ENCODE measurements at regions not wholly inside any gene's neighbourhood (a gene's known extent, or its start where the extent isn't known, plus 50 kb on each side); places are given as distances from the start of the nearest gene placed in this dataset.
"Not testable (repeated sequence)": the region's sequence is repeated elsewhere in the genome, so short reads cannot be mapped to it uniquely, and the experiment has no call there.

DNA sequence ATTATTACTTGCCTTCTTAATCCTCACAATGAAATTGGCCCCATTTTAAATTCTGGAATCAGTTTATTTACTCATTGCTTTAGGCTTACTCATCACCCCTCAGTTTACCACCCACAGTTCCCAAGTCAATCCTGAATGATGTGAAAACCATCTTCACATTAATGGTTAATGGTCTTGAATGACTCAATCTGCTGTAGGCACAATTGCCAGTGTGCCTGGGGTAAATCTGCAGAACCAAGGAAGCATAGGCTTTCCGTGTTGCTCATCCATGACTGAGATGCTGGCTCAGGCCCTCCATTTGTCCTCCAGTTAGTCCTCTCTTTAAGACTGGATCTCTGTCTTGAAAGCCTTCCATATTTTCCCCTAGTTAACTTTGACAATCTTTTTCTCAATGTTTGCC is 164.5 kb downstream of the PMAIP1 start (continued):
- TF ChIP-seq ZNF282 (CRISPR knock-in tag; IDR thresholded peaks at IDR 0.05) = no peak
- TF ChIP-seq ZC3H11A (IDR thresholded peaks at IDR 0.05; ENCODE audit: low read depth, low read length) = no peak
- no peak for TF ChIP-seq WHSC1 (IDR thresholded peaks at IDR 0.05; ENCODE audit: low read length)
- TF ChIP-seq MXI1 (IDR thresholded peaks at IDR 0.05; ENCODE audit: low read depth, low read length) = no peak
- TF ChIP-seq ZNF3 (CRISPR knock-in tag; IDR thresholded peaks at IDR 0.05) = no peak

DNA sequence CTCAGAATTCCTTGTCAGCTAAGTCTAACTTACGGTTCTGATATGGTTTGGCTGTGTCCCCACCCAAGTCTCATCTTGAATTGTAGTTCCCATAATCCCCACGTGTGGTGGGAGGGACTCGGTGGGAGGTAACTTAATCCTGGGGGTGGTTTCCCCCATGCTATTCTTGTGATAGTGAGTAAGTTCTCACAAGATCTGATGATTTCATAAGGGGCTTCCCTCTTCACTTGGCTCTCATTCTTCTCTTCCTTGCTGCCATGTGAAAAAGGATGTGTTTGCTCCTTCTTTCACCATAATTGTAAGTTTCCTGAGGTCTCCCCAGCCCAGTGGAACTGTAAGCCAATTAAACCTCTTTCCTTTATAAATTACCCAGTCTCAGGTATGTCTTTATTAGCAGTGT is 163.0 kb downstream of the PMAIP1 start:
- POLR2A ChIA-PET = interaction anchor here (0.6 kb wide), 1 partner anchor 711 kb away, joined by 3 read pairs; no protein-coding TSS in a partner anchor
- FAIRE-seq; intact Hi-C loops (cut with micrococcal nuclease); H3K27ac ChIP-seq (ENCODE audit: extremely low read depth, low read depth, low read length); H4K20me1 ChIP-seq (replicated peaks; ENCODE audit: control insufficient read depth, insufficient read depth, low read length); CTCF ChIA-PET (ENCODE audit: low intra/inter-chr PET ratio); H2AFZ ChIP-seq (ENCODE audit: low read depth, low read length); H3K9me3 ChIP-seq (replicated peaks; ENCODE audit: control insufficient read depth, insufficient read depth, low read depth, low read length); H3K27me3 ChIP-seq (ENCODE audit: control insufficient read depth in 2 of 2, insufficient read depth in 2 of 2, low read length in 2 of 2); H3K4me1 ChIP-seq (replicated peaks in 1 of 2; ENCODE audit: control insufficient read depth in 2 of 2, insufficient read depth in 2 of 2, low read length in 2 of 2); BruUV-seq (replicated peaks); in situ Hi-C loops (cut with MboI); DNase-seq (ENCODE audit: extremely low read depth in 1 of 4, low spot score in 3 of 4); ATAC-seq; H3K4me2 ChIP-seq (ENCODE audit: insufficient read depth, low read length); H3K9ac ChIP-seq (ENCODE audit: insufficient read depth in 1 of 2, low read depth in 2 of 2, low read length in 2 of 2); H3K79me2 ChIP-seq (ENCODE audit: control insufficient read depth, insufficient read depth, low read length); H3K9me1 ChIP-seq (ENCODE audit: control insufficient read depth, insufficient read depth, low read length); H3K4me3 ChIP-seq; H3K36me3 ChIP-seq (ENCODE audit: control insufficient read depth, insufficient read depth, low read length): not testable (repeated sequence)
- 0% methylated on average over 2 of the region's 3 CpGs for WGBS (ENCODE audit: insufficient coverage, low coverage, missing lambda C conversion rate)

DNA sequence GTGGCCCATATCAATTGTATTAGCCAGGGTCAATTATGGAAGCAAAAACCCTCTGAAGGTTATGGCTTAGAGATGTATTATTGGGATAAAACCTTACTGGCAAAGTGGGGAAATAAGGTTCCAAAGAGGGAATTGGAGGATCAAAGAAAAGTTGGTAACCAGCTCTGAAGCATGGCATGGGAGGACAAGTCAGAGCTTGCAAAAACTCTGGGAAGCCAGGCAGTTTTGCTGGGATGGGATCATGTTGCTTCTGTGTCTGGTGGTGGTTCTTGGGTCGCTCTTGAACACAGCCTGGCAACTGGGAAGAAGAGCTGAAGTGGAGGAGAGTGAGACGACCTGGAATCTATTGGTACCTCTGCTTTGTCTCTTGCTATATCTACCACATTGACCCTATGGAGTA is 162.6 kb downstream of the PMAIP1 start:
- no peaks in the 10 kb centered on the region for H4K20me1 ChIP-seq (replicated peaks; ENCODE audit: control insufficient read depth, insufficient read depth, low read length)
- in situ Hi-C loops (cut with MboI) = no loop called here
- H3K27ac ChIP-seq (ENCODE audit: extremely low read depth, low read depth, low read length) = no peak overlapping the region
- no peak overlapping the region for H3K4me3 ChIP-seq
- 0% methylated on average over 1 of the region's 2 CpGs for WGBS (ENCODE audit: insufficient coverage, low coverage, missing lambda C conversion rate)
- ChIA-PET CTCF (ENCODE audit: low intra/inter-chr PET ratio) (no interaction called here), POLR2A (interaction anchor here (0.6 kb wide), 2 partner anchors 13 to 712 kb away, joined by 3 to 4 read pairs; no protein-coding TSS in a partner anchor)
- no peaks in the 10 kb centered on the region for H3K27me3 ChIP-seq (ENCODE audit: control insufficient read depth in 2 of 2, insufficient read depth in 2 of 2, low read length in 2 of 2)
- H3K36me3 ChIP-seq (ENCODE audit: control insufficient read depth, insufficient read depth, low read length) = no peaks in the 10 kb centered on the region
- no peak overlapping the region for H3K4me2 ChIP-seq (ENCODE audit: insufficient read depth, low read length)
- no peak overlapping the region for H2AFZ ChIP-seq (ENCODE audit: low read depth, low read length)
- DNase-seq (ENCODE audit: extremely low read depth in 1 of 4, low spot score in 3 of 4) = no peak
- no TSS peak for BruUV-seq (replicated peaks)
- intact Hi-C loops (cut with micrococcal nuclease) = no loop called here
- H3K9me1 ChIP-seq (ENCODE audit: control insufficient read depth, insufficient read depth, low read length) = no peaks in the 10 kb centered on the region
- no peaks in the 10 kb centered on the region for H3K9me3 ChIP-seq (replicated peaks; ENCODE audit: control insufficient read depth, insufficient read depth, low read depth, low read length)
- H3K4me1 ChIP-seq (replicated peaks in 1 of 2; ENCODE audit: control insufficient read depth in 2 of 2, insufficient read depth in 2 of 2, low read length in 2 of 2) = no peaks in the 10 kb centered on the region
- H3K79me2 ChIP-seq (ENCODE audit: control insufficient read depth, insufficient read depth, low read length) = no peaks in the 10 kb centered on the region
- H3K9ac ChIP-seq (ENCODE audit: insufficient read depth in 1 of 2, low read depth in 2 of 2, low read length in 2 of 2) = no peak overlapping the region
- no peak for FAIRE-seq
- ATAC-seq = no peak
- no peak for TF ChIP-seq PCBP1 (IDR thresholded peaks at IDR 0.05; ENCODE audit: low read depth, low read length, poor library complexity, severe bottlenecking)
- TF ChIP-seq ELF1 (tag; IDR thresholded peaks at IDR 0.05) = no peak
- no peak for TF ChIP-seq KAT2B (IDR thresholded peaks at IDR 0.05; ENCODE audit: low read depth, low read length)
- no peak for TF ChIP-seq SAFB2 (IDR thresholded peaks at IDR 0.05; ENCODE audit: borderline replicate concordance, low read depth, low read length, severe bottlenecking)
- TF ChIP-seq, protein P1, sequence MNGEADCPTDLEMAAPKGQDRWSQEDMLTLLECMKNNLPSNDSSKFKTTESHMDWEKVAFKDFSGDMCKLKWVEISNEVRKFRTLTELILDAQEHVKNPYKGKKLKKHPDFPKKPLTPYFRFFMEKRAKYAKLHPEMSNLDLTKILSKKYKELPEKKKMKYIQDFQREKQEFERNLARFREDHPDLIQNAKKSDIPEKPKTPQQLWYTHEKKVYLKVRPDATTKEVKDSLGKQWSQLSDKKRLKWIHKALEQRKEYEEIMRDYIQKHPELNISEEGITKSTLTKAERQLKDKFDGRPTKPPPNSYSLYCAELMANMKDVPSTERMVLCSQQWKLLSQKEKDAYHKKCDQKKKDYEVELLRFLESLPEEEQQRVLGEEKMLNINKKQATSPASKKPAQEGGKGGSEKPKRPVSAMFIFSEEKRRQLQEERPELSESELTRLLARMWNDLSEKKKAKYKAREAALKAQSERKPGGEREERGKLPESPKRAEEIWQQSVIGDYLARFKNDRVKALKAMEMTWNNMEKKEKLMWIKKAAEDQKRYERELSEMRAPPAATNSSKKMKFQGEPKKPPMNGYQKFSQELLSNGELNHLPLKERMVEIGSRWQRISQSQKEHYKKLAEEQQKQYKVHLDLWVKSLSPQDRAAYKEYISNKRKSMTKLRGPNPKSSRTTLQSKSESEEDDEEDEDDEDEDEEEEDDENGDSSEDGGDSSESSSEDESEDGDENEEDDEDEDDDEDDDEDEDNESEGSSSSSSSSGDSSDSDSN (IDR thresholded peaks at IDR 0.05; ENCODE audit: borderline replicate concordance in 1 of 2, low read depth in 2 of 2, low read length in 2 of 2) = no peak
- no peak for TF ChIP-seq KLF10 (CRISPR knock-in tag; IDR thresholded peaks at IDR 0.05)
- TF ChIP-seq, protein P2, sequence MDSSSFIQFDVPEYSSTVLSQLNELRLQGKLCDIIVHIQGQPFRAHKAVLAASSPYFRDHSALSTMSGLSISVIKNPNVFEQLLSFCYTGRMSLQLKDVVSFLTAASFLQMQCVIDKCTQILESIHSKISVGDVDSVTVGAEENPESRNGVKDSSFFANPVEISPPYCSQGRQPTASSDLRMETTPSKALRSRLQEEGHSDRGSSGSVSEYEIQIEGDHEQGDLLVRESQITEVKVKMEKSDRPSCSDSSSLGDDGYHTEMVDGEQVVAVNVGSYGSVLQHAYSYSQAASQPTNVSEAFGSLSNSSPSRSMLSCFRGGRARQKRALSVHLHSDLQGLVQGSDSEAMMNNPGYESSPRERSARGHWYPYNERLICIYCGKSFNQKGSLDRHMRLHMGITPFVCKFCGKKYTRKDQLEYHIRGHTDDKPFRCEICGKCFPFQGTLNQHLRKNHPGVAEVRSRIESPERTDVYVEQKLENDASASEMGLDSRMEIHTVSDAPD (CRISPR knock-in tag; IDR thresholded peaks at IDR 0.05) = no peak
- no peak for TF ChIP-seq TAF7 (tag; IDR thresholded peaks at IDR 0.05)

Measured in K562 (cell line).